Erythroblast (primary cell): ENCODE measurements at regions not wholly inside any gene's neighbourhood (a gene's known extent, or its start where the extent isn't known, plus 50 kb on each side); places are given as distances from the start of the nearest gene placed in this dataset.

ENCODE experiments used
- GATA1 ChIP-seq: IDR thresholded peaks from 2 replicates; pipeline ENCODE4 v1.6.1; 2011; ENCODE audit warnings: low read depth, mild to moderate bottlenecking, control low read depth, low read length, moderate library complexity
- POLR2A ChIP-seq: IDR thresholded peaks from 2 replicates; pipeline ENCODE4 v1.6.1; 2011; ENCODE audit warnings: mild to moderate bottlenecking, low read length

- TF ChIP-seq POLR2A (no peak), GATA1 (no peak)
These were observed 102.0 kb downstream of the OLFM1 start for GRCh38 chr9:135189497-135189896.
